Islet precursor cell (in vitro differentiated cells): ENCODE measurements at regions not wholly inside any gene's neighbourhood (a gene's known extent, or its start where the extent isn't known, plus 50 kb on each side); places are given as distances from the start of the nearest gene placed in this dataset.
"Not testable (repeated sequence)": the region's sequence is repeated elsewhere in the genome, so short reads cannot be mapped to it uniquely, and the experiment has no call there.

Source experiments
- DNase-seq: peaks from one replicate; pipeline ENCODE4 v3.0.0-alpha.2; 2018

DNA sequence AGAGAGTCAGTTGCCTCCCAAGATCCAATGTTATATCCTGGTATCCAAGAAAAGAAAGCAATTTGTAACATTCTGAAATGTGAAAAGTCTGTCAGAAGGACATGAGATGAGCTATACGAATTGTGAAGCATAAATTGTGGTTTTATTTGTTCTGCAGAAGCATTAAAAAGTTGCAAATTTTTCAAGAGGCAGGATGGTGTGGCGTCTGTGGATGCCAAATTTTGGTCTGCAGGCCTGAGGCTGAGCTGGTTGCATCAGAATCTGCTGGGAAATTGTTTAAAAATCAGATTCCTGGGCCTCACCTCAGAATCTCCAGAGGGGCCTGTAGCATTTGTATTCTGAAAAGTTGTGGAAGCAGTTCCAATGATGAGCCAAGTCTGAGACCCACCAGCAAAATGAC is 284.7 kb downstream of the NUAK1 start:
- no peak for DNase-seq

- DNase-seq = no peak
Observed at GRCh38 chr12:105855361-105856047, 283.2 kb downstream of the NUAK1 start.

DNA sequence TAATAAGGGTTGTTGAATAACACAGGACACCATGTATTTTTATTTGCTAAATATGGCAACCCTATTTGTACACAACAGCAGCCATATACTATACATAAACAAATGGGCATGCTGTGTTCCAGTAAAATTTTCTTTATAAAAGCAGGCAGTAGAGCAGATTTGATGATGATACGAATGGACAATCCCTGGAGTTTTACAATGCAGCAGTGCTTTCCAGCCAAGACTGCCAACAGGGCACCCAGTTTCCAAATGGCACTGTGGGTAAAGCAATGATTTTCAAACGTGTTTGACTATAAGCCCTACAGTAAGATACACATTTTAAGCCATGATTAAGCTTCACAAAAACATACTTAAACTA is 282.7 kb downstream of the NUAK1 start:
- no peak for DNase-seq

DNA sequence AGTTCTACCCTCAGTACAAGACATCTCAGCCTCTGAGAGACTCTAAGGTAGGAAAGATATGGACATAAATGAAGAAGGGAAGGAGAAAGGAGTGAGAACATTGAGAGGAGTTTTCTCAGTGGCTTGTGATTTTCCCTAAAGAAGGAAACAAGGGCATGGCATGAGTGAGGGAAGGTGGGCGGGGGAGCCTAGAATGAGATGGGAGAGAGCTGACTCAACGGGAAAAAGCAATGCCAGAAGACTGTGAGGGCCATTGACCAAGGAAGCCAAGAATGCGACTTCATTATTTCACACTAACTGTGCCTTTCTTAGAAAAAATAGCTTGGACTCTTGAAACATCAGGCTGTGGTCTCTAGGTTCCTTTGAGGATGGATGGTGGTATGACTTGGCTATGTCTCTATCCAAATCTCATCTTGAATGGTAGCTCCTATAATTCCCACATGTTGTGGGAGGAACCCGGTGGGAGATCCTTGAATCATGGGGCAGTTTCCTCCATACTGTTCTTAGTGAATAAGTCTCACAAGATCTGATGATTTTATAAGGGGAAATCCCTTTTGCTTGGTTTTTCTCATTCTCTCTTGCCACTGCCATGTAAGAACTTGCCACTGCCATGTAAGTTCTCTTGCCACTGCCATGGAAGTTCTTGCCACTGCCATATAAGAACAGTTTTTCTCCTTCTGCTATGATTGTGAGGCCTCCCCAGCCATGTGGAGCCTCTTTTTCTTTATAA is 279.6 kb downstream of the NUAK1 start:
- no peak for DNase-seq

- no peak for DNase-seq
Observed at GRCh38 chr12:105860561-105861207, 278.1 kb downstream of the NUAK1 start.

- DNase-seq = no peak
Observed at GRCh38 chr12:105861227-105861626, 277.5 kb downstream of the NUAK1 start.

- no peak for DNase-seq
Observed at GRCh38 chr12:105862163-105862821, 276.5 kb downstream of the NUAK1 start.

DNA sequence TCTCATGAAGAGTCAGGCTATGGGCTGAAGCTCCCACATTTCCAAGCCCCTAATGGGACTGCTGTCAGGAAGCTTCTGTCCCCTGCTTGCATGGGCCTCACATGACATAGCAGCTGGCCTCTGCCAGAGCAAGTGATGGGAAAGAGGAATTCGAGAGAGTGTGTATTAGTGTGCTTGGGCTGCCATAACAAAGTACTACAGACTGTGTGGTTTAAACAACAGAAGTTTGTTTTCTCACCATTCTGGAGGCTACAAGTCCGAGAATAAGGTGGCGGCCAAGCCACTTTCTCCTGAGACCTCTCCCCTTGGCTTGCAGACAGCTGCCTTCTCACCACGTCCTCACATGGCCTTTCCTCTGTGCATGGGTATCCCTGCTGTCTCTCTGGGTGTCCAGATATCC is 274.4 kb downstream of the NUAK1 start:
- no peak for DNase-seq

DNA sequence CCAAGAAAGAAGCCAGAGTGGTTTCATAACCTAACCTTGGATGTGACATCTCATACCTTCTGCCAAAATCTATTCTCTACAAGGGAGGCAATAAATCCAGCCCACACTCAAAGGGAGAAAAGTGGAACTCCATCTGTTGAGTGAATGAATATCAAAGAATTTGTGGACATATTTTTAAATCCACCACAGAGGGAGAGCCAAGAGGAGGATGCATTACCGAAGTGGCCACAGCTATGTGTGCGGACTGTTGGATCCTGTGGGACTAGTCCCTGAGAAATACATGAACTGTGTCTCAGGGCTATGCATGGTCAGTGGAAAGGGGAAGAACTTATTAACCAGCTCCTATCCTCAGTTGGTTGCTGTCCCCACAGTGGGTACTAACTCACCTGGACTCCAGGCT is 273.9 kb downstream of the NUAK1 start:
- DNase-seq = no peak

DNA sequence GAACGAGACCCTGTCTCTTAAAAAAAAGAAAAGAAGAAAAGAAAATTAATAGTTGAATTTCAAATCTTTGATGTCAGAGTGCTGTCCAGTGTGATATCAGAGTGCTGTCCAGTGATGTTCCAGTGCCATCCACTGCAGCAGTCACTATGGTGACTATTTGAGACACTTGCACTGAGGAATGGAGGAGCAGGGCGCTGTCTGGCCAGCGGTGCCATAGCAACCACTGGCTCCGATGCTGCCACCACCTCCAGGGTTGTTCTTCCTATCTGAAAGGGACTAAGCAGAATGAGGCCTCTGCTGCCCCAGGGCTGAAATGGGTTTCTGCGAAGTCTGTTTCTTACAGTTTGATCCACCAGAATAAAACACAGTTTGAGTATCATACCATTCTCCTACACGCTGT is 272.9 kb downstream of the NUAK1 start:
- DNase-seq = no peak

GRCh38 chr12:105874121-105874520 is 264.6 kb downstream of the NUAK1 start:
- DNase-seq = no peak

- DNase-seq = no peak
Observed at GRCh38 chr12:105876396-105876927, 262.3 kb downstream of the NUAK1 start.

GRCh38 chr12:105878964-105879363 is 259.8 kb downstream of the NUAK1 start:
- no peak for DNase-seq

DNA sequence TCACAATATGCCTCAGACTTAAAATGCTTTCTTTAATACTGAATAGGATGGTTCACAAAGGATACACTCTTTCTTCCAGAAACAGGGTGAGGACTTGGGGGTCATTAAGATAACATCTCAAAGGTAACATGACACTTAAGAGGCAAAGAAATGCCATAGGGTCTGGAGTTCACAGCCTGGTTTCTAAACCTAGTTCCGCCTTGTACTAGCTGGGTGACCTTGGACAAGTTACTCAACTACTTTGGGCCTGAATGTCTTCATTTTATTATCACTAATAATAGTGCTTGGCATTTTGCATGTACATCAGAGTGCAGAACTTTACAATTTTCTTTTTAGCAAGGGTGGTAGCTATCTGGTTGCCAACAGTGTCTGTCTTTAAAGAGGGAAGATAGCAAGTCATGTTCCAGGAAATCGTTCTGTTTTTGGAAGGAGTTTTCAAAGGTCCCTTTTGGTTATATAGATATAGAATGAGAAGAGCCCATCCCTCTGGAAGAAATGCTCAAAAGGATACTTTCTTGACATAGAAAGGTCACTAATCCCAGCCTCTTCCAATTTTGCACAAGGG is 257.8 kb downstream of the NUAK1 start:
- no peak for DNase-seq

DNA sequence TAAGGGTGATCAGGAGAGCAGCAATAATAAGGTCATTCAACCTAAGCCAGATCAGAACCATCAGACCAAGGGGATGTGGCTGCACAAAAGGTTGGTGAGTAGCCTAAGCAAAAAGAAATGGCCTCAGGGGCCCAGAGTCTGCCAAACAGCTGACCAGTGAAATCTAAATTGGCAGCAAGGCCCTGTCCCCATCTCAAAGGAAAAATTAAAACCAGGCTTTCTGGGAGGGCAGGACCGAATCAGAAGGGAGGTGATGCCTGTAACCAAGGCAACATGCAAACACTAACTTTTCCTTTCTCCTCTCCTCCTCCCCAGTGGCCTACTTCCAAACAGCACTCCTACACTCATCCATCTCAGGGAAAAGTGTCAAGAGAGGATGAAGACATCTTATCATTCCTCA is 256.4 kb downstream of the NUAK1 start:
- DNase-seq = no peak

DNA sequence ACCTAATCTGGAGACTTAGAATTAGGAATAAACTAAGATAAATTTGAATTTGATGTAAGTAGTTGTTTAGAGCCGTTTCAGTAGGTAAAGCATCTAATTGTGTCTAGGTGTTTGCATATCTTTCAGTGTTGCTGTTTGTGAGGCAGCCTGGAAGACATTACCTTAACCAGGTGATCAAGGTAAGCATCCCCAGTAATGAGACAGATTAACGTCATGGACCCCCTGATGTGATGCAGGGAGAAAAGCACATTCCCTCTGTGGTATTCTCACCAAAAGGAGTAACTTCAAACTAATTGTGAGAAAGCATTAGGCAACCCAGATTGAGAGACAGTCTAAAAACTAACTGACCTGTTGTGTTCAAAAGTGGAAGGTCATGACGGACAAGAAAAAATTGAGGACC is 251.6 kb downstream of the NUAK1 start:
- no peak for DNase-seq

DNA sequence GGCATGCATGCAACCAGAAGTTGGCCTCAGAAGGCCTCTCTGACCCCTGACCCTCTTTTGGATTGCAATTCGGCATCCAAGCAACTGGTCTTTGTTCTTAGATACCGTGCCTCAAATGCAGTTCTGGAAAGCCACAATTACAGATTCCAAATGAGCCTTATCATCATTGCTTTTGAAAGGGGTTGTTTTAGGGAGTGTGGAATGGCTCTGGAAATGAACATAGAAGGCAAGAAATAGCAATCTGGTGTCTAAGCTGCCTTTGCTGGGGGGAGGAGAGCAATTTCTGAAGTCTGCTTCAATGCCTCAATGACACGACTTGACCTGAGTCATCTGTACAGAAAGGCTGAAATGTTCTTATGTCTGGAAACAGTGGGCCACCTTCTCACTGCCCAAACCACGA is 250.1 kb downstream of the NUAK1 start:
- peak; percentile 91 for DNase-seq

DNA sequence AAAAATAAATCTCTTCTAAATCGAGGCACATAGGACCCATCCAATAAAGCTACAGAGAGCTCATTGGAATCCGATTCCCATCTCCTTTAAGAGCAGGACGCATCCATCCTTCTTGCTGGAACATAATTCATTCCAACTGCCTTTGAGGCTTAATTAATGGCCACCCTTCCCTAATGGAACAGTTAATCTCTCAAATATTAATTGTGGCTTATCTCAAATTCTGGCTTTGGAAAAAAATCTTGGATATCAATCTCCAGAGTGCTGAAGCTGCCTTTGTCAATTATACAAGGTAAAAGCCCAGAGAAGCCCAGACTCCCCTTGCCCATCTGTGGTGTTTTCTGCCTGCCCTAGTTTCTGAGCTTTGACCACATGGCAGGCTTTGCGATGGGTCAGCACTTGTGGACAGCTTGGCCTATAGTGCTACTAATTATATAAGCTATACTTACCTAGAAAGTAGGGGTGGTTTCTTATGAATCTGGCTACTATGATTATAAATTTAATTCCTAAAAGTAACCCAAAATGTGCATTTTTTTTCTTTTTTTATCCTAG is 246.3 kb downstream of the NUAK1 start:
- DNase-seq = no peak

DNA sequence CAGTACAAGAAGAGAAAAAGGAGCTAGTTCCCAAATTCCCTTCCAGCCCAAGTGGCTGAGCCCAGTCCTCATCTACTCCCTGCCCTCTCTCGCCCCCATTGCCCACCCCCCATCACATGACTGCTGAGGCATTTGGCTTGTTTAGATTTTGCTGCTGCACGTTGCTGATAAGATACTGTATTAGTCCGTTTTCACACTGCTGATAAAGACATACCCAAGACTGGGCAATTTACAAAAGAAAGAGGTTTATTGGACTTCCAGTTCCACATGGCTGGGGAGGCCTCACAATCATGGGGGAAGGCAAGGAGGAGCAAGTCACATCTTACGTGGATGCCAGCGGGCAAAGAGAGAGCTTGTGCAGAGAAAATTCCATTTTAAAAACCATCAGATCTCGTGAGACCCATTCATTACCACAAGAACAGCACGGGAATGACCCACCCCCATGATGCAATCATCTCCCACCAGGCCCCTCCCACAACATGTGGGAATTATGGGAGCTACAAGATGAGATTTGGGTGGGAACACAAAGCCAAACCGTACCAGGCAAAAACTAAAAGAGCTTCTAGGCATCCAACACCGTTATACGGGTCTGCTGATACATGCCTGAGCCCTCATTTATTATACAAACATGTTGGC is 243.4 kb downstream of the NUAK1 start:
- not testable (repeated sequence) for DNase-seq

DNA sequence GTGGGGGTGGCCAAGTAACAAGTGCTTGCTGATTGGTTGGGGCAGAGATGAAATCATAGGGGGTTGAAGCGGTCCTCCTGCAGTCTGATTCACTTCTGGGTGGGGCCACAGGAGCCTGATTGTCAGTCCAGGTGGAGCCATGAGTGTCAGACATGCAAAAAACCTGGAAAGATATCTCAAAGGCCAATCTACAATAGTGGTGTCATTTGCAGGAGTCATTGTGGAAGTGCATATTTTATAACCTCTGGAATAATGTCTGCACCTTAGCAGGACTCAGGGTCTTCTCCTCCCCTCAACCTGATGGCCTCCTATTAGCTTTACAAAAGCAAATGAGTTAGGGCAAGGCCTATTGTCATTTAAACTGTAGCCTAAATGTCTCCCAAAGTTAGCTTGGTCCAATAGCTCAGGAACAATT is 241.4 kb downstream of the NUAK1 start:
- no peak for DNase-seq

GRCh38 chr12:105898271-105898670 is 240.5 kb downstream of the NUAK1 start:
- DNase-seq = not testable (repeated sequence)

- no peak for DNase-seq
Observed at GRCh38 chr12:105899589-105899988, 239.2 kb downstream of the NUAK1 start.
